Liver (tissue), 3 donors: ENCODE measurements at regions not wholly inside any gene's neighbourhood (a gene's known extent, or its start where the extent isn't known, plus 50 kb on each side); places are given as distances from the start of the nearest gene placed in this dataset.

Source experiments
- GABPA ChIP-seq, 2 donors: IDR thresholded peaks in 1 of 2; conservative IDR thresholded peaks in 1 of 2; 2 replicates each; pipeline ENCODE4 v1.6.1; 2016; ENCODE audit warnings: antibody characterized with exemption in 2 of 2, mild to moderate bottlenecking in 1 of 2, moderate library complexity in 1 of 2
- JUND ChIP-seq, 2 donors: IDR thresholded peaks; 2 replicates each; pipeline ENCODE4 v1.6.1; 2016; ENCODE audit warnings: antibody characterized with exemption in 2 of 2
- NR2F2 ChIP-seq: IDR thresholded peaks from 2 replicates; pipeline ENCODE4 v1.6.1; 2016; ENCODE audit warnings: antibody characterized with exemption
- RAD21 ChIP-seq, 2 donors: IDR thresholded peaks; 2 replicates each; pipeline ENCODE4 v1.6.1; 2016; ENCODE audit warnings: antibody characterized with exemption in 2 of 2, mild to moderate bottlenecking in 2 of 2
- REST ChIP-seq: IDR thresholded peaks from 2 replicates; pipeline ENCODE4 v1.6.1; 2016; ENCODE audit warnings: antibody characterized with exemption, mild to moderate bottlenecking
- RXRA ChIP-seq, 2 donors: IDR thresholded peaks; 2 replicates each; pipeline ENCODE4 v1.6.1; 2017 to 2018; ENCODE audit warnings: antibody characterized with exemption in 2 of 2, mild to moderate bottlenecking in 1 of 2
- SP1 ChIP-seq: IDR thresholded peaks from 2 replicates; pipeline ENCODE4 v1.6.1; 2018; ENCODE audit warnings: antibody characterized with exemption, mild to moderate bottlenecking
- TAF1 ChIP-seq: conservative IDR thresholded peaks from 2 replicates; pipeline ENCODE4 v1.6.1; 2016; ENCODE audit warnings: antibody characterized with exemption, mild to moderate bottlenecking
- YY1 ChIP-seq: IDR thresholded peaks from 2 replicates; pipeline ENCODE4 v1.6.1; 2016; ENCODE audit warnings: antibody characterized with exemption, mild to moderate bottlenecking
- ZBTB33 ChIP-seq: IDR thresholded peaks from 2 replicates; pipeline ENCODE4 v1.6.1; 2016; ENCODE audit warnings: antibody characterized with exemption
- TF ChIP-seq, protein P1 (sequence below): fragments of 150-350 bp; IDR thresholded peaks from 2 replicates; pipeline ENCODE4 v1.5.1; 2017; ENCODE audit warnings: improper control_type of control experiment, low read depth, low read length; ENCODE audit not compliant: missing input control
- donor health status: healthy.
- donor health status: healthy.

- TF ChIP-seq RAD21 (IDR thresholded peaks at IDR 0.05) (no peak), NR2F2 (no peak), SP1 (no peak), GABPA (IDR thresholded peaks at IDR 0.05 in 1 of 2, conservative IDR thresholded peaks at IDR 0.05 in 1 of 2) (no peak), RXRA (IDR thresholded peaks at IDR 0.05) (no peak), ZBTB33 (no peak), JUND (IDR thresholded peaks at IDR 0.05) (no peak), TAF1 (no peak), REST (no peak), YY1 (no peak)
- TF ChIP-seq, protein P1, sequence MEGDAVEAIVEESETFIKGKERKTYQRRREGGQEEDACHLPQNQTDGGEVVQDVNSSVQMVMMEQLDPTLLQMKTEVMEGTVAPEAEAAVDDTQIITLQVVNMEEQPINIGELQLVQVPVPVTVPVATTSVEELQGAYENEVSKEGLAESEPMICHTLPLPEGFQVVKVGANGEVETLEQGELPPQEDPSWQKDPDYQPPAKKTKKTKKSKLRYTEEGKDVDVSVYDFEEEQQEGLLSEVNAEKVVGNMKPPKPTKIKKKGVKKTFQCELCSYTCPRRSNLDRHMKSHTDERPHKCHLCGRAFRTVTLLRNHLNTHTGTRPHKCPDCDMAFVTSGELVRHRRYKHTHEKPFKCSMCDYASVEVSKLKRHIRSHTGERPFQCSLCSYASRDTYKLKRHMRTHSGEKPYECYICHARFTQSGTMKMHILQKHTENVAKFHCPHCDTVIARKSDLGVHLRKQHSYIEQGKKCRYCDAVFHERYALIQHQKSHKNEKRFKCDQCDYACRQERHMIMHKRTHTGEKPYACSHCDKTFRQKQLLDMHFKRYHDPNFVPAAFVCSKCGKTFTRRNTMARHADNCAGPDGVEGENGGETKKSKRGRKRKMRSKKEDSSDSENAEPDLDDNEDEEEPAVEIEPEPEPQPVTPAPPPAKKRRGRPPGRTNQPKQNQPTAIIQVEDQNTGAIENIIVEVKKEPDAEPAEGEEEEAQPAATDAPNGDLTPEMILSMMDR, result no peak
Measured at GRCh38 chr1:213561870-213562269, 425.9 kb upstream of the PROX1 start.
